C4-2B (cell line): ENCODE measurements at regions not wholly inside any gene's neighbourhood (a gene's known extent, or its start where the extent isn't known, plus 50 kb on each side); places are given as distances from the start of the nearest gene placed in this dataset.

Source experiments
- ZFX ChIP-seq: fragments of 450-650 bp; IDR thresholded peaks from 2 replicates; pipeline ENCODE4 v1.6.1; 2017
- TF ChIP-seq, protein P1 (sequence below): fragments of 450-650 bp; conservative IDR thresholded peaks from 2 replicates; pipeline ENCODE4 v1.5.1; 2017; ENCODE audit warnings: mild to moderate bottlenecking

DNA sequence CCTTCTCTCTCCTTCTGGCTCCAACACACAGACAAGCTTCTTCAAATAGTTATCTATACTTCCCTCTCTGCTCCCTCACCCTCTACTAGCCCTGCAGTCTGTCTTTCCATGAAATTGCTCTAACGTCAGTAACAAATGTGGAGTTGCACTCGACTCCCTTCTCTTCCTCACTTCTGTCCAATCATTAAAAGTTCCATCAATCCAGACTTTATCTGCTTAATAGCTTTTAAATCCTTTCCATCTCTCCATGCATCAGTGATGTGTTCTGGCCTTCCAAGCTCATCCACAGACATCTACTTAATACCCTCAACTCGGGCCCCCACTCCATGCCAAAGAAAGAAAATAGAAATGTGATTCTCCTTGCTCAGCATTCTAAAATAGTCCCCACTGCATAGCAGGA, 422.1 kb upstream of the CDH5 start:
- TF ChIP-seq, protein P1, sequence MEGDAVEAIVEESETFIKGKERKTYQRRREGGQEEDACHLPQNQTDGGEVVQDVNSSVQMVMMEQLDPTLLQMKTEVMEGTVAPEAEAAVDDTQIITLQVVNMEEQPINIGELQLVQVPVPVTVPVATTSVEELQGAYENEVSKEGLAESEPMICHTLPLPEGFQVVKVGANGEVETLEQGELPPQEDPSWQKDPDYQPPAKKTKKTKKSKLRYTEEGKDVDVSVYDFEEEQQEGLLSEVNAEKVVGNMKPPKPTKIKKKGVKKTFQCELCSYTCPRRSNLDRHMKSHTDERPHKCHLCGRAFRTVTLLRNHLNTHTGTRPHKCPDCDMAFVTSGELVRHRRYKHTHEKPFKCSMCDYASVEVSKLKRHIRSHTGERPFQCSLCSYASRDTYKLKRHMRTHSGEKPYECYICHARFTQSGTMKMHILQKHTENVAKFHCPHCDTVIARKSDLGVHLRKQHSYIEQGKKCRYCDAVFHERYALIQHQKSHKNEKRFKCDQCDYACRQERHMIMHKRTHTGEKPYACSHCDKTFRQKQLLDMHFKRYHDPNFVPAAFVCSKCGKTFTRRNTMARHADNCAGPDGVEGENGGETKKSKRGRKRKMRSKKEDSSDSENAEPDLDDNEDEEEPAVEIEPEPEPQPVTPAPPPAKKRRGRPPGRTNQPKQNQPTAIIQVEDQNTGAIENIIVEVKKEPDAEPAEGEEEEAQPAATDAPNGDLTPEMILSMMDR, result no peak
- no peak for TF ChIP-seq ZFX
